ENCODE measurements at regions not wholly inside any gene's neighbourhood (a gene's known extent, or its start where the extent isn't known, plus 50 kb on each side); places are given as distances from the start of the nearest gene placed in this dataset.
A peak's percentile ranks its signal among the peaks of the same experiment; 100 is the strongest.

DNA sequence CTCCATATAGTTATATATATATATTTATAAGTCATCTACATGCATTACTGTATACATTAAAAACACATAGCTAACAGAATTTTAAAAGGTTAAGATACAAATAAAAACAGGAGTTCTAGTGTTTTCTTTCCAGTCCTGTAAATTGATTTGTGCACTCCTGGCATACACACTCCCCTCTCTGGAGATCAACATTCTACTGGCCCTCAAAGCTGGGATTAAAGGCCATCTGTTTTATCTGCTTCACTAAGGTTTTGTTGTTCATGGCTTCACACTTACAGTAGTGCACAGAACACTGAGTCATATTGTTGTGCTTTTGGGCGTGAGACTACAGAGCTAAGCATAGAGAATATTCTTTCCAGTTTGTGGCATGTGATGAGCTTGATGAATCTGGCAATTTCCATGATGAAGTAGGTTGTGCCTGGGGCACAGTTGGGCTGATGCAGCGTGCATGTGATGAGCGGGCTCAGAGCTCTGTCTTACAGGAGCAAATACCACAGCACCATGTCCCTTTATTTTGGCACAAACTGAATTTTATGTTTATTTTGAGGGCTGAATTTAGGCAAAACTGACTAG, 98.2 kb downstream of the TAF11L14 start:
- H2BK15ac ChIP-seq (ENCODE audit: low read length): no peak overlapping the region
- H2BK20ac ChIP-seq (ENCODE audit: low read length): no peak overlapping the region
- no peaks in the 10 kb centered on the region for H3K79me2 ChIP-seq (ENCODE audit: control insufficient read depth in 1 of 2, insufficient read depth in 2 of 2, low read length in 2 of 2)
- FAIRE-seq: no peak
- H4K20me1 ChIP-seq (replicated peaks in 1 of 2; ENCODE audit: control insufficient read depth in 1 of 2, insufficient read depth in 2 of 2, low read length in 2 of 2): no peaks in the 10 kb centered on the region
- no peak for DNase-seq (ENCODE audit: low read depth in 1 of 2, low spot score in 2 of 2)
- no peaks in the 10 kb centered on the region for H3K27me3 ChIP-seq (replicated peaks in 1 of 4; ENCODE audit: control insufficient read depth in 3 of 4, extremely low read depth in 1 of 4, insufficient read depth in 3 of 4, low read length in 3 of 4)
- no peak overlapping the region for H3K4me3 ChIP-seq (ENCODE audit: extremely low read depth in 1 of 4, insufficient read depth in 2 of 4, low read depth in 3 of 4, low read length in 4 of 4)
- no peak overlapping the region for H3K56ac ChIP-seq (replicated peaks; ENCODE audit: insufficient read length, low read depth, low read length)
- H3K36me3 ChIP-seq (ENCODE audit: control insufficient read depth in 2 of 4, insufficient read depth in 4 of 4, low read length in 3 of 4): no peaks in the 10 kb centered on the region
- no peak overlapping the region for H2BK120ac ChIP-seq (replicated peaks; ENCODE audit: low read depth, low read length)
- no peak overlapping the region for H2AK5ac ChIP-seq (ENCODE audit: low read depth, low read length)
- 84% methylated on average over 3 of the region's 3 CpGs; no CpG with 5 or more reads in 1 of the 2 experiments for WGBS, 2 experiments (ENCODE audit: extremely low coverage in 1 of 2, insufficient coverage in 1 of 2, insufficient read length in 1 of 2, insufficient replicate concordance in 2 of 2, low coverage in 1 of 2, low lambda C conversion rate in 2 of 2, missing lambda C conversion rate in 1 of 2)
- H3K27ac ChIP-seq (ENCODE audit: low read depth, low read length): no peak overlapping the region
- H4K91ac ChIP-seq (replicated peaks; ENCODE audit: insufficient read length, low read length): no peak overlapping the region
- H4K8ac ChIP-seq (ENCODE audit: extremely low read depth, insufficient read depth, low read length): no peak overlapping the region
- peak overlapping the region; percentile 76; the same call in 1 of the 2 replicates for H2AFZ ChIP-seq (ENCODE audit: low read length)
- no peaks in the 10 kb centered on the region for H3K4me1 ChIP-seq (replicated peaks in 1 of 4; ENCODE audit: control insufficient read depth in 3 of 4, insufficient read depth in 4 of 4, low read length in 3 of 4)
- H3K14ac ChIP-seq (ENCODE audit: insufficient read length): no peak overlapping the region
- H3K23ac ChIP-seq (ENCODE audit: insufficient read length): no peak overlapping the region
- H2BK5ac ChIP-seq (ENCODE audit: low read depth, low read length): no peak overlapping the region
- no peaks in the 10 kb centered on the region for H3K23me2 ChIP-seq (ENCODE audit: low read depth, low read length)
- no peaks in the 10 kb centered on the region for H3K79me1 ChIP-seq (ENCODE audit: low read depth, low read length)
- H3K4me2 ChIP-seq (ENCODE audit: insufficient read depth in 1 of 2, low read depth in 2 of 2, low read length in 2 of 2): no peak overlapping the region
- no peak overlapping the region for H3K9ac ChIP-seq (replicated peaks in 1 of 4; ENCODE audit: extremely low read depth in 1 of 4, low read depth in 3 of 4, low read length in 3 of 4)
- ChIA-PET POLR2A (ENCODE audit: partially characterized antibody) (no interaction called here), CTCF (ENCODE audit: partially characterized antibody) (interaction anchor here (1.5 kb wide), 1 partner anchor 62 kb away, joined by 5 read pairs; no protein-coding TSS in a partner anchor)
- no peak overlapping the region for H2BK12ac ChIP-seq (ENCODE audit: low read depth, low read length)
- no peak overlapping the region for H3K18ac ChIP-seq (ENCODE audit: extremely low read depth, low read length)
- H3K4ac ChIP-seq (replicated peaks; ENCODE audit: insufficient read length, low read depth, low read length): no peak overlapping the region
- H3K9me3 ChIP-seq (ENCODE audit: insufficient read depth in 2 of 2, low read depth in 1 of 2, low read length in 1 of 2): no peaks in the 10 kb centered on the region
- H4K5ac ChIP-seq (ENCODE audit: insufficient read length, low read depth, low read length): no peak overlapping the region
- TF ChIP-seq TEAD4 (IDR thresholded peaks at IDR 0.05; ENCODE audit: low read depth, low read length) (no peak), SIX5 (IDR thresholded peaks at IDR 0.05; ENCODE audit: low read depth, low read length) (no peak), EGR1 (IDR thresholded peaks at IDR 0.05; ENCODE audit: borderline replicate concordance, low read depth, low read length) (no peak), KDM1A (IDR thresholded peaks at IDR 0.05; ENCODE audit: borderline replicate concordance, low read length) (no peak), POLR2A (IDR thresholded peaks at IDR 0.05; ENCODE audit: control extremely low read depth in 1 of 2, low read depth in 2 of 2, low read length in 2 of 2) (no peak), CTBP2 (IDR thresholded peaks at IDR 0.05; ENCODE audit: borderline replicate concordance, insufficient read depth, insufficient read length, low read length) (no peak), CHD2 (IDR thresholded peaks at IDR 0.05; ENCODE audit: low read length) (no peak), CBX8 (IDR thresholded peaks at IDR 0.05; ENCODE audit: borderline replicate concordance, low read depth, low read length) (no peak), SIRT6 (IDR thresholded peaks at IDR 0.05; ENCODE audit: low read length) (no peak), SP1 (IDR thresholded peaks at IDR 0.05; ENCODE audit: low read depth, low read length) (no peak), FOSL1 (IDR thresholded peaks at IDR 0.05; ENCODE audit: insufficient read depth, low read depth, low read length) (no peak)
- TF ChIP-seq, protein P1, sequence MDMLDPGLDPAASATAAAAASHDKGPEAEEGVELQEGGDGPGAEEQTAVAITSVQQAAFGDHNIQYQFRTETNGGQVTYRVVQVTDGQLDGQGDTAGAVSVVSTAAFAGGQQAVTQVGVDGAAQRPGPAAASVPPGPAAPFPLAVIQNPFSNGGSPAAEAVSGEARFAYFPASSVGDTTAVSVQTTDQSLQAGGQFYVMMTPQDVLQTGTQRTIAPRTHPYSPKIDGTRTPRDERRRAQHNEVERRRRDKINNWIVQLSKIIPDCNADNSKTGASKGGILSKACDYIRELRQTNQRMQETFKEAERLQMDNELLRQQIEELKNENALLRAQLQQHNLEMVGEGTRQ (IDR thresholded peaks at IDR 0.05; ENCODE audit: low read length): no peak
- TF ChIP-seq, protein P2, sequence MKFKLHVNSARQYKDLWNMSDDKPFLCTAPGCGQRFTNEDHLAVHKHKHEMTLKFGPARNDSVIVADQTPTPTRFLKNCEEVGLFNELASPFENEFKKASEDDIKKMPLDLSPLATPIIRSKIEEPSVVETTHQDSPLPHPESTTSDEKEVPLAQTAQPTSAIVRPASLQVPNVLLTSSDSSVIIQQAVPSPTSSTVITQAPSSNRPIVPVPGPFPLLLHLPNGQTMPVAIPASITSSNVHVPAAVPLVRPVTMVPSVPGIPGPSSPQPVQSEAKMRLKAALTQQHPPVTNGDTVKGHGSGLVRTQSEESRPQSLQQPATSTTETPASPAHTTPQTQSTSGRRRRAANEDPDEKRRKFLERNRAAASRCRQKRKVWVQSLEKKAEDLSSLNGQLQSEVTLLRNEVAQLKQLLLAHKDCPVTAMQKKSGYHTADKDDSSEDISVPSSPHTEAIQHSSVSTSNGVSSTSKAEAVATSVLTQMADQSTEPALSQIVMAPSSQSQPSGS (IDR thresholded peaks at IDR 0.05; ENCODE audit: low read length): no peak

All from H1 (cell line).